ENCODE measurements at regions not wholly inside any gene's neighbourhood (a gene's known extent, or its start where the extent isn't known, plus 50 kb on each side); places are given as distances from the start of the nearest gene placed in this dataset.

GRCh38 chr5:28678899-28679298 lies 1640.5 kb upstream of the CDH9 start:
- Histone ChIP-seq H3K4me1 (ENCODE audit: control insufficient read depth, extremely low read depth, insufficient read depth, low read length) (no peaks in the 10 kb centered on the region), H2AFZ (ENCODE audit: low read depth, low read length) (no peak overlapping the region), H3K79me2 (ENCODE audit: control insufficient read depth, insufficient read depth, low read length) (no peaks in the 10 kb centered on the region), H3K4me2 (ENCODE audit: insufficient read depth, low read length) (no peak overlapping the region), H3K36me3 (ENCODE audit: control insufficient read depth in 2 of 2, extremely low read depth in 1 of 2, insufficient read depth in 2 of 2, low read length in 2 of 2) (no peaks in the 10 kb centered on the region), H4K20me1 (replicated peaks; ENCODE audit: control insufficient read depth, extremely low read depth, insufficient read depth, low read length) (no peaks in the 10 kb centered on the region), H3K4me3 (replicated peaks in 1 of 3; ENCODE audit: insufficient read depth in 1 of 3, low read depth in 1 of 3, low read length in 3 of 3) (no peak overlapping the region), H3K27me3 (ENCODE audit: control insufficient read depth in 2 of 2, insufficient read depth in 2 of 2, low read length in 2 of 2) (no peaks in the 10 kb centered on the region), H3K9me1 (replicated peaks; ENCODE audit: control insufficient read depth, extremely low read depth, insufficient read depth, low read length) (no peaks in the 10 kb centered on the region), H3K27ac (ENCODE audit: insufficient read depth, low read depth, low read length) (no peak overlapping the region), H3K9ac (replicated peaks; ENCODE audit: extremely low read depth, insufficient read depth, low read length) (no peak overlapping the region), H3K9me3 (replicated peaks; ENCODE audit: control insufficient read depth, insufficient read depth, low read length) (no peaks in the 10 kb centered on the region)
- TF ChIP-seq FOS (IDR thresholded peaks at IDR 0.05; ENCODE audit: borderline replicate concordance, insufficient read depth, low read length), result no peak
- no TSS peak for BruUV-seq (replicated peaks)
- no peak for DNase-seq (ENCODE audit: low read depth, low spot score)
- no peak for FAIRE-seq
- CTCF ChIA-PET, result no interaction called here
- dilution Hi-C loops (cut with MboI; ENCODE audit: extremely low pct_ligation_motif_present, low sequenced_read_pairs), result no loop called here
- intact Hi-C loops (cut with micrococcal nuclease), result no loop called here
- POLR2A ChIA-PET, result no interaction called here

GRCh38 chr5:28666110-28666509 lies 1627.7 kb upstream of the CDH9 start:
- no peak overlapping the region for H3K4me2 ChIP-seq (ENCODE audit: insufficient read depth, low read length)
- no peak overlapping the region for H3K9ac ChIP-seq (replicated peaks; ENCODE audit: extremely low read depth, insufficient read depth, low read length)
- no peaks in the 10 kb centered on the region for H3K27me3 ChIP-seq (ENCODE audit: control insufficient read depth in 2 of 2, insufficient read depth in 2 of 2, low read length in 2 of 2)
- no peaks in the 10 kb centered on the region for H3K79me2 ChIP-seq (ENCODE audit: control insufficient read depth, insufficient read depth, low read length)
- FAIRE-seq, result no peak
- intact Hi-C loops (cut with micrococcal nuclease) (no loop called here), dilution Hi-C loops (cut with MboI; ENCODE audit: extremely low pct_ligation_motif_present, low sequenced_read_pairs) (no loop called here)
- H3K27ac ChIP-seq (ENCODE audit: insufficient read depth, low read depth, low read length), result no peak overlapping the region
- H3K36me3 ChIP-seq (ENCODE audit: control insufficient read depth in 2 of 2, extremely low read depth in 1 of 2, insufficient read depth in 2 of 2, low read length in 2 of 2), result no peaks in the 10 kb centered on the region
- no peak for DNase-seq (ENCODE audit: low read depth, low spot score)
- H4K20me1 ChIP-seq (replicated peaks; ENCODE audit: control insufficient read depth, extremely low read depth, insufficient read depth, low read length), result no peaks in the 10 kb centered on the region
- ChIA-PET POLR2A (no interaction called here), CTCF (no interaction called here)
- no peak overlapping the region for H3K4me3 ChIP-seq (replicated peaks in 1 of 3; ENCODE audit: insufficient read depth in 1 of 3, low read depth in 1 of 3, low read length in 3 of 3)
- no peaks in the 10 kb centered on the region for H3K4me1 ChIP-seq (ENCODE audit: control insufficient read depth, extremely low read depth, insufficient read depth, low read length)
- BruUV-seq (replicated peaks), result no TSS peak
- H3K9me1 ChIP-seq (replicated peaks; ENCODE audit: control insufficient read depth, extremely low read depth, insufficient read depth, low read length), result no peaks in the 10 kb centered on the region
- H3K9me3 ChIP-seq (replicated peaks; ENCODE audit: control insufficient read depth, insufficient read depth, low read length), result peaks cover 2% of the 10 kb centered on the region
- TF ChIP-seq POLR2A (IDR thresholded peaks at IDR 0.05; ENCODE audit: low read depth, low read length) (no peak), POLR2AphosphoS5 (IDR thresholded peaks at IDR 0.05; ENCODE audit: insufficient read depth, low read depth, low read length) (no peak), JUN (IDR thresholded peaks at IDR 0.05; ENCODE audit: borderline replicate concordance, insufficient read depth, insufficient read length, low read depth) (no peak), MAX (IDR thresholded peaks at IDR 0.05; ENCODE audit: insufficient read depth, insufficient read length) (no peak), GATA2 (IDR thresholded peaks at IDR 0.05; ENCODE audit: insufficient read depth, insufficient read length, low read depth, low read length) (no peak), FOS (IDR thresholded peaks at IDR 0.05; ENCODE audit: borderline replicate concordance, insufficient read depth, low read length) (no peak), MYC (IDR thresholded peaks at IDR 0.05; ENCODE audit: low read depth, low read length) (no peak), EZH2 (IDR thresholded peaks at IDR 0.05; ENCODE audit: borderline replicate concordance, low read depth, low read length, severe bottlenecking) (no peak), CTCF (IDR thresholded peaks at IDR 0.05; ENCODE audit: extremely low read depth in 1 of 2, insufficient read depth in 1 of 2, low read depth in 1 of 2, low read length in 2 of 2) (no peak)
- no peak overlapping the region for H2AFZ ChIP-seq (ENCODE audit: low read depth, low read length)

Data from endothelial cell of umbilical vein (primary cell).